A673 (cell line): ENCODE measurements at regions not wholly inside any gene's neighbourhood (a gene's known extent, or its start where the extent isn't known, plus 50 kb on each side); places are given as distances from the start of the nearest gene placed in this dataset.

Experiments used
- BruUV-seq: library from RNA; stranded (reverse); fragments of 400-500 nt; replicated peaks from 2 replicates; lab custom pipeline; 2021; lab: Mats Ljungman, UMichigan
- CTCF ChIA-PET: fragments of 300-600 bp; sonication (Branson Sonifier 250); formaldehyde crosslinking; loops from one replicate; lab custom pipeline; 2022; ENCODE audit warnings: antibody characterized with exemption; lab: Charles Lee
- POLR2A ChIA-PET: fragments of 300-600 bp; sonication (Branson Sonifier 250); formaldehyde crosslinking; loops from one replicate; lab custom pipeline; 2022; ENCODE audit warnings: antibody characterized with exemption; ENCODE audit not compliant: low non-redundant PET; lab: Charles Lee
- DNase-seq: peaks from one replicate; pipeline ENCODE4 v3.0.0-alpha.2; 2015; ENCODE audit warnings: low spot score
- H3K27ac ChIP-seq: fragments of 200-600 bp; sonication (generic); 2 replicates; pipeline ENCODE4 v1.5.1; 2016; ENCODE audit warnings: mixed run types, low read depth, mild to moderate bottlenecking, mixed read lengths, antibody characterized with exemption, low read length; ENCODE audit not compliant: poor library complexity, severe bottlenecking
- H3K27me3 ChIP-seq: fragments of 200-600 bp; sonication (generic); replicated peaks from 2 replicates; pipeline ENCODE4 v1.6.1; 2017; ENCODE audit warnings: mixed run types, low read depth, mild to moderate bottlenecking, mixed read lengths, antibody characterized with exemption, low read length; ENCODE audit not compliant: insufficient read depth, poor library complexity
- H3K36me3 ChIP-seq: fragments of 200-600 bp; sonication (generic); 2 replicates; pipeline ENCODE4 v1.6.1; 2016; ENCODE audit warnings: mixed run types, mild to moderate bottlenecking, mixed read lengths, antibody characterized with exemption, low read length; ENCODE audit not compliant: insufficient read depth, poor library complexity, severe bottlenecking
- H3K4me1 ChIP-seq: fragments of 200-600 bp; sonication (generic); 2 replicates; pipeline ENCODE4 v1.6.1; 2017; ENCODE audit warnings: mixed run types, mild to moderate bottlenecking, mixed read lengths, antibody characterized with exemption, low read length; ENCODE audit not compliant: insufficient read depth, poor library complexity, severe bottlenecking
- H3K4me3 ChIP-seq: fragments of 200-600 bp; sonication (generic); 2 replicates; pipeline ENCODE4 v1.5.1; 2016; ENCODE audit warnings: low read depth, mixed run types, mild to moderate bottlenecking, mixed read lengths, low read length; ENCODE audit not compliant: poor library complexity, severe bottlenecking
- H3K9me3 ChIP-seq: fragments of 200-600 bp; sonication (generic); 2 replicates; pipeline ENCODE4 v1.6.1; 2016; ENCODE audit warnings: mixed run types, low read depth, mild to moderate bottlenecking, mixed read lengths, antibody characterized with exemption, low read length; ENCODE audit not compliant: poor library complexity, severe bottlenecking
- CTCF ChIP-seq: fragments of 300-800, 200-600 bp; sonication (generic); conservative IDR thresholded peaks from 2 replicates; pipeline ENCODE4 v1.5.1; 2017; ENCODE audit warnings: low read depth, mild to moderate bottlenecking, antibody characterized with exemption, low read length, moderate library complexity, mixed read lengths
- EZH2 ChIP-seq: fragments of 200-600 bp; sonication (generic); IDR thresholded peaks from 2 replicates; pipeline ENCODE4 v1.6.1; 2017; ENCODE audit warnings: borderline replicate concordance, low read depth, mild to moderate bottlenecking, mixed read lengths, antibody characterized with exemption, low read length; ENCODE audit not compliant: poor library complexity, severe bottlenecking
- intact Hi-C: fragments of 100-400 bp; cut with micrococcal nuclease; formaldehyde crosslinking; loops from one replicate; pipeline ENCODE4 v1.10.0; 2022; ENCODE audit not compliant: unreplicated experiment

- Histone ChIP-seq H3K27me3 (no peaks in the 10 kb centered on the region), H3K4me1 (no peaks in the 10 kb centered on the region), H3K27ac (no peak overlapping the region), H3K36me3 (no peaks in the 10 kb centered on the region), H3K4me3 (no peak overlapping the region), H3K9me3 (no peaks in the 10 kb centered on the region)
- CTCF ChIA-PET, result no interaction called here
- no peak for DNase-seq
- POLR2A ChIA-PET, result no interaction called here
- TF ChIP-seq EZH2 (no peak), CTCF (no peak)
- intact Hi-C loops, result no loop called here
- BruUV-seq, result no TSS peak
Measured at GRCh38 chr5:62691946-62692345, 113.3 kb downstream of the LRRC70 start.

GRCh38 chr5:62690421-62690820 is 111.8 kb downstream of the LRRC70 start:
- ChIA-PET POLR2A (no interaction called here), CTCF (no interaction called here)
- BruUV-seq, result no TSS peak
- no peak for TF ChIP-seq CTCF
- TF ChIP-seq EZH2, result no peak
- Histone ChIP-seq H3K4me1 (no peaks in the 10 kb centered on the region), H3K27ac (no peak overlapping the region), H3K27me3 (no peaks in the 10 kb centered on the region), H3K9me3 (no peaks in the 10 kb centered on the region), H3K4me3 (no peak overlapping the region), H3K36me3 (no peaks in the 10 kb centered on the region)
- no peak for DNase-seq
- intact Hi-C loops, result no loop called here

GRCh38 chr5:62689599-62690368 is 111.2 kb downstream of the LRRC70 start:
- no TSS peak for BruUV-seq
- Histone ChIP-seq H3K27ac (no peak overlapping the region), H3K27me3 (no peaks in the 10 kb centered on the region), H3K36me3 (no peaks in the 10 kb centered on the region), H3K4me1 (no peaks in the 10 kb centered on the region), H3K4me3 (no peak overlapping the region), H3K9me3 (no peaks in the 10 kb centered on the region)
- intact Hi-C loops, result no loop called here
- no peak for DNase-seq
- TF ChIP-seq EZH2 (no peak), CTCF (no peak)
- POLR2A ChIA-PET, result no interaction called here
- CTCF ChIA-PET, result no interaction called here
